CD4-positive, alpha-beta memory T cell (primary cell): ENCODE measurements at regions not wholly inside any gene's neighbourhood (a gene's known extent, or its start where the extent isn't known, plus 50 kb on each side); places are given as distances from the start of the nearest gene placed in this dataset.
"Not testable (repeated sequence)": the region's sequence is repeated elsewhere in the genome, so short reads cannot be mapped to it uniquely, and the experiment has no call there.

Experiments
- CTCF ChIA-PET: fragments of 350-600 bp; sonication (Branson Sonifier 250); formaldehyde crosslinking; loops from one replicate; lab custom pipeline; 2021; ENCODE audit warnings: inconsistent platforms; ENCODE audit not compliant: partially characterized antibody; lab: Charles Lee
- POLR2A ChIA-PET: fragments of 350-600 bp; sonication (Branson Sonifier 250); formaldehyde crosslinking; loops from one replicate; lab custom pipeline; 2021; ENCODE audit not compliant: partially characterized antibody; lab: Charles Lee
- DNase-seq, 5 donors: peaks; one replicate each; pipeline versions ENCODE4 v3.0.0 to v3.0.0-alpha.2; 2020 to 2022; ENCODE audit warnings: mixed read lengths in 1 of 5
- H3K27ac ChIP-seq: one replicate; pipeline ENCODE4 v1.7.0; 2013; ENCODE audit warnings: low read depth, low read length
- H3K27me3 ChIP-seq: 2 replicates; pipeline ENCODE4 v1.7.0; 2013; ENCODE audit warnings: mild to moderate bottlenecking, low read length, moderate library complexity; ENCODE audit not compliant: insufficient read depth
- H3K36me3 ChIP-seq: 2 replicates; pipeline ENCODE4 v1.7.0; 2013; ENCODE audit warnings: mild to moderate bottlenecking, low read length, moderate library complexity; ENCODE audit not compliant: insufficient read depth
- H3K4me1 ChIP-seq: 2 replicates; pipeline ENCODE4 v1.7.0; 2013; ENCODE audit warnings: mild to moderate bottlenecking, low read length, moderate library complexity; ENCODE audit not compliant: insufficient read depth
- H3K4me3 ChIP-seq, 2 donors: one replicate each; pipeline ENCODE4 v1.7.0; 2013; ENCODE audit warnings: low read length in 2 of 2, mild to moderate bottlenecking in 1 of 2
- H3K9me3 ChIP-seq, 2 donors: one replicate each; pipeline ENCODE4 v1.7.0; 2013; ENCODE audit warnings: low read length in 2 of 2, control low read depth in 1 of 2; ENCODE audit not compliant: control insufficient read depth in 1 of 2
- H3K27ac Mint-ChIP-seq, 7 donors: one replicate each; pipeline ENCODE4 v1.8.0; 2020 to 2021; ENCODE audit warnings: mixed read lengths in 7 of 7, mild to moderate bottlenecking in 6 of 7, inconsistent platforms in 3 of 7, moderate library complexity in 3 of 7
- H3K27me3 Mint-ChIP-seq, 2 donors: one replicate each; pipeline ENCODE4 v1.8.0; 2020 to 2021; ENCODE audit warnings: mixed read lengths in 2 of 2
- H3K36me3 Mint-ChIP-seq, 2 donors: one replicate each; pipeline ENCODE4 v1.8.0; 2020 to 2021; ENCODE audit warnings: mixed read lengths in 2 of 2, inconsistent platforms in 1 of 2, mild to moderate bottlenecking in 1 of 2
- H3K4me1 Mint-ChIP-seq, 4 donors: one replicate each; pipeline ENCODE4 v1.8.0; 2020 to 2021; ENCODE audit warnings: mixed read lengths in 4 of 4, mild to moderate bottlenecking in 1 of 4
- H3K4me3 Mint-ChIP-seq, 8 donors: one replicate each; pipeline ENCODE4 v1.8.0; 2020 to 2021; ENCODE audit warnings: mixed read lengths in 8 of 8, mild to moderate bottlenecking in 7 of 8, moderate library complexity in 6 of 8, inconsistent platforms in 3 of 8
- H3K9me3 Mint-ChIP-seq, 8 donors: one replicate each; pipeline ENCODE4 v1.8.0; 2020 to 2021; ENCODE audit warnings: mixed read lengths in 8 of 8, mild to moderate bottlenecking in 5 of 8, inconsistent platforms in 3 of 8, moderate library complexity in 1 of 8
- intact Hi-C: fragments of 100-400 bp; cut with micrococcal nuclease; formaldehyde crosslinking; loops from one replicate; pipeline ENCODE4 v1.15.1; 2023

DNA sequence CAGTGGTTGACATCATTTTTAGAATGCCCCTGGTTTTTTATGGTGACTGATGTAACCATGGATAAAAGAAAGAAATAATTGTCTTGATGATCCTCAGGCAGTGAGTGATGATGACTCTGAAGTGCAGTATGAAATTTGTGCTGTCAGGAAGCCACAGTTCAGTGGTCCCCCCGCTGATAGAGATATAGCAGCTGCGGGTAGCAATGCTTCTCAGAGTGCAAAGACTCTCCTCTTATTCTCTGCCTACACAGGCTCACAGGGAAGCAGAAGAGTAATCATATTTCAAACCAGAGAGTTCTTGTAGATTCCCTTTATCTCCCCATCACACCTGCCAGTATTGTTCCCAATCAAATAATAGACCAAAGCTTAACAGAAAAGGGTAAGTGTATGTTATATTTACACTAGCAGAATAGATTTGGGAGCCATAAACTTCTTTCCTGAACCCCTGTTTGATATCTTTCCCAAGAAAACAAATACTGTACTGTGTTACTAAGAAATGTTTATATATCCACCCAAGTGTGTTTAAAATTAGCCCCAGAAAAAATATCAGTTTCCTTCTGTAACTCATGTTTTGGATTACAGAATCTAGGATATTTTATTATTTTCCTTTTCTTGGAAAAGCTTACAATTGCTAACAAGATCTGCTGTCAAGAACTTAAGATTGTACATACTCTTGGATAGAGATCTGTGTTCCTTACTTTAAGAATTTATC, 1817.4 kb upstream of the FLRT2 start:
- H3K27me3 Mint-ChIP-seq: no peaks in the 10 kb centered on the region
- H3K4me3 Mint-ChIP-seq: no peak overlapping the region

DNA sequence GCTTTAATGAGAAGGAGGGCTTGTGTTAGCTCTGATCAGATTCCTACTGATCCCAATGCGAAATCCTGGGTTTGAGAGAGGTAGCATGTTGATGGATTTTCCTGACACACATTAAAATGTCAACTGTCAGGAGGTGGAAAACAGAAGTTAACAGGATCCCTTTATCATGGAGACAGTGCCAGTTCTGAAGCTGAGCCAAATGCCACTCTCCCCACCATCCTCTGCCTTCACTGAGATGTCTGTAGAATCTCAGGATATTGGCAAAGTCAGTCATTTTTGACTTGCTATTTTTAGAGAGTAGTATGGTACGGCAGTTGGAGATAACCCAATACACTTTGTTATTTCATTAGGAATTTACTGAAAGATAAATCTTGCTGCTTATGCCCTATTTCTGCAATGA, 1816.2 kb upstream of the FLRT2 start:
- no peak for DNase-seq
- CTCF ChIA-PET: no interaction called here
- H3K36me3 ChIP-seq: no peaks in the 10 kb centered on the region
- H3K27me3 ChIP-seq: no peaks in the 10 kb centered on the region
- H3K4me1 ChIP-seq: no peaks in the 10 kb centered on the region
- no peak overlapping the region for H3K4me3 Mint-ChIP-seq
- intact Hi-C loops: no loop called here
- H3K27ac Mint-ChIP-seq: no peak overlapping the region
- H3K9me3 Mint-ChIP-seq: peaks cover 2 to 28% (median 10%) of the 10 kb centered on the region in 8 donors
- H3K27ac ChIP-seq: no peak overlapping the region
- no peaks in the 10 kb centered on the region for H3K27me3 Mint-ChIP-seq
- POLR2A ChIA-PET: no interaction called here
- no peaks in the 10 kb centered on the region for H3K9me3 ChIP-seq
- H3K4me3 ChIP-seq: no peak overlapping the region
- H3K4me1 Mint-ChIP-seq: no peaks in the 10 kb centered on the region
- H3K36me3 Mint-ChIP-seq: no peaks in the 10 kb centered on the region

More for the DNA sequence above, 1817.4 kb upstream of the FLRT2 start:
- no peak overlapping the region for H3K4me3 ChIP-seq
- Mint-ChIP-seq H3K36me3 (no peaks in the 10 kb centered on the region), H3K9me3 (peaks cover 2 to 27% (median 12%) of the 10 kb centered on the region in 8 donors), H3K4me1 (no peaks in the 10 kb centered on the region), H3K27ac (no peak overlapping the region)
- DNase-seq: no peak
- H3K27ac ChIP-seq: no peak overlapping the region
- no peaks in the 10 kb centered on the region for H3K27me3 ChIP-seq
- CTCF ChIA-PET: no interaction called here
- POLR2A ChIA-PET: no interaction called here
- intact Hi-C loops: no loop called here
- H3K36me3 ChIP-seq: no peaks in the 10 kb centered on the region
- H3K4me1 ChIP-seq: no peaks in the 10 kb centered on the region
- no peaks in the 10 kb centered on the region for H3K9me3 ChIP-seq

DNA sequence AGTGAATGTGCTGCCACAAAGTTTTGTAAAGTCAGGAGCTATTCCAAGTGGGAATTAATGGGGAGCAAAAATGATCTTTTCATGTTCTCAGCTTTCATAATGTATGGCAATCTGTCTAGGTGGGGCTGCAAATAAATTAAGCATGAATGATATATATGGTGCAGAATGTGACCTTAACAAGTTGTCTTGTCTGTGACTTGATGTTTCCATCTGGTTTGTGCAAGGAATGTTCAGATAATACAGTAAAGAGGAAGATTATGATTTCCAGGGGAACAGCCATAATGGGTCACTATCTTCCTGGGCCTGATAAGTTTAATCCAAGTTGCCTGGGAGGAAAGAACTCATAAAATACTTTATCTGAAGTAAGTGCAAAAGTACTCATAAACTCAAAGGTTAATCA, 1815.8 kb upstream of the FLRT2 start:
- H3K27me3 Mint-ChIP-seq: no peaks in the 10 kb centered on the region
- no peak for DNase-seq
- H3K9me3 Mint-ChIP-seq: peaks cover 0 to 23% (median 8%) of the 10 kb centered on the region in 8 donors
- H3K27me3 ChIP-seq: no peaks in the 10 kb centered on the region
- no peaks in the 10 kb centered on the region for H3K36me3 ChIP-seq
- no peaks in the 10 kb centered on the region for H3K4me1 ChIP-seq
- H3K4me1 Mint-ChIP-seq: no peaks in the 10 kb centered on the region
- ChIA-PET POLR2A (no interaction called here), CTCF (no interaction called here)
- no peak overlapping the region for H3K27ac Mint-ChIP-seq
- H3K4me3 ChIP-seq: no peak overlapping the region
- intact Hi-C loops: no loop called here
- no peaks in the 10 kb centered on the region for H3K9me3 ChIP-seq
- no peaks in the 10 kb centered on the region for H3K36me3 Mint-ChIP-seq
- no peak overlapping the region for H3K27ac ChIP-seq
- H3K4me3 Mint-ChIP-seq: no peak overlapping the region

- H3K4me3 ChIP-seq, H3K36me3 ChIP-seq, H3K4me3 Mint-ChIP-seq, H3K4me1 ChIP-seq, CTCF ChIA-PET, POLR2A ChIA-PET, intact Hi-C loops, H3K27ac ChIP-seq, H3K4me1 Mint-ChIP-seq, H3K27me3 Mint-ChIP-seq, H3K9me3 ChIP-seq, H3K36me3 Mint-ChIP-seq, DNase-seq, H3K27ac Mint-ChIP-seq, H3K27me3 ChIP-seq: not testable (repeated sequence)
- peaks cover 0 to 21% (median 3%) of the 10 kb centered on the region in 8 donors for H3K9me3 Mint-ChIP-seq
Measured at GRCh38 chr14:83719435-83719834, 1810.5 kb upstream of the FLRT2 start.

GRCh38 chr14:83733670-83734069, 1796.3 kb upstream of the FLRT2 start:
- DNase-seq: no peak
- Histone ChIP-seq H3K4me1 (no peaks in the 10 kb centered on the region), H3K27ac (no peak overlapping the region), H3K9me3 (peaks cover 0 to 9% of the 10 kb centered on the region in 2 donors), H3K27me3 (no peaks in the 10 kb centered on the region), H3K36me3 (no peaks in the 10 kb centered on the region), H3K4me3 (no peak overlapping the region)
- intact Hi-C loops: no loop called here
- no peak overlapping the region for H3K4me3 Mint-ChIP-seq
- no peaks in the 10 kb centered on the region for H3K4me1 Mint-ChIP-seq
- POLR2A ChIA-PET: no interaction called here
- peaks cover 3 to 28% (median 17%) of the 10 kb centered on the region in 8 donors for H3K9me3 Mint-ChIP-seq
- CTCF ChIA-PET: no interaction called here
- H3K27ac Mint-ChIP-seq: no peak overlapping the region
- H3K27me3 Mint-ChIP-seq: no peaks in the 10 kb centered on the region
- no peaks in the 10 kb centered on the region for H3K36me3 Mint-ChIP-seq

- Histone ChIP-seq H3K4me3 (no peak overlapping the region), H3K36me3 (no peaks in the 10 kb centered on the region), H3K4me1 (no peaks in the 10 kb centered on the region), H3K27me3 (no peaks in the 10 kb centered on the region), H3K27ac (no peak overlapping the region), H3K9me3 (peaks cover 0 to 4% of the 10 kb centered on the region in 2 donors)
- ChIA-PET CTCF (no interaction called here), POLR2A (no interaction called here)
- Mint-ChIP-seq H3K27me3 (no peaks in the 10 kb centered on the region), H3K9me3 (peaks cover 0 to 25% (median 15%) of the 10 kb centered on the region in 8 donors), H3K36me3 (no peaks in the 10 kb centered on the region), H3K4me1 (no peaks in the 10 kb centered on the region), H3K27ac (no peak overlapping the region), H3K4me3 (no peak overlapping the region)
- intact Hi-C loops: no loop called here
- DNase-seq: no peak
Measured at GRCh38 chr14:83734431-83734830, 1795.5 kb upstream of the FLRT2 start.

DNA sequence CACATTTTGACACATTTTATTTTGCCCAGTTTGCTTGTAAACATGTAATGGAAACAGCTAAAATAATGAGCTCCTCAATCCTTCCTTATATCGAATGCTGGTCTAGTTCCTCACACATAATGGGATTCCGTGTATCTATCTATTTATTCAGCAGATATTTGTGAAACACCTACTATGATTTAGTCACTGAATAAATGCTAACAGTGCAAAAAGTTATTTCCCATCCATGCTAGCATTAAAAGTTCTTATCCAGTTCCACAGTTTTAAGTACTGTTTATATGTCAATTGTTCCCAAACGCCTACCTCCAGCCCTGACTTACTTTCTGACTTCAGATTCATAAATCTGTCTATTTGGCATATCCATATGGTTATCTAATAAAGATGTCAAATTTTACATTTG, 1788.7 kb upstream of the FLRT2 start:
- Histone ChIP-seq H3K4me1 (no peaks in the 10 kb centered on the region), H3K27ac (no peak overlapping the region), H3K4me3 (no peak overlapping the region), H3K9me3 (no peaks in the 10 kb centered on the region), H3K36me3 (no peaks in the 10 kb centered on the region), H3K27me3 (no peaks in the 10 kb centered on the region)
- no peak overlapping the region for H3K4me3 Mint-ChIP-seq
- no peak overlapping the region for H3K27ac Mint-ChIP-seq
- POLR2A ChIA-PET: no interaction called here
- intact Hi-C loops: no loop called here
- H3K36me3 Mint-ChIP-seq: no peaks in the 10 kb centered on the region
- H3K4me1 Mint-ChIP-seq: no peaks in the 10 kb centered on the region
- CTCF ChIA-PET: no interaction called here
- peaks cover 0 to 14% (median 9%) of the 10 kb centered on the region in 8 donors for H3K9me3 Mint-ChIP-seq
- H3K27me3 Mint-ChIP-seq: no peaks in the 10 kb centered on the region
- no peak for DNase-seq
